AG04450 (cell line): ENCODE measurements at regions not wholly inside any gene's neighbourhood (a gene's known extent, or its start where the extent isn't known, plus 50 kb on each side); places are given as distances from the start of the nearest gene placed in this dataset.
A peak's percentile ranks its signal among the peaks of the same experiment; 100 is the strongest.

Source experiments
- CTCF ChIA-PET: fragments of 300-600, 350-600 bp; formaldehyde crosslinking; extraction: SDS; loops from one replicate; lab custom pipeline; 2022; ENCODE audit warnings: antibody characterized with exemption, inconsistent platforms; lab: Charles Lee
- POLR2A ChIA-PET: fragments of 350-600 bp; formaldehyde crosslinking; extraction: SDS; loops from one replicate; lab custom pipeline; 2021; ENCODE audit warnings: antibody characterized with exemption, inconsistent platforms; lab: Yijun Ruan, JAX
- DNase-seq: peaks from one replicate; pipeline ENCODE4 v3.0.0-alpha.2; 2011; ENCODE audit warnings: low read depth, low spot score
- H3K27ac ChIP-seq: one replicate; pipeline ENCODE4 v1.5.1; 2012; ENCODE audit warnings: low read depth, low read length, control low read depth
- H3K27me3 ChIP-seq: one replicate; pipeline ENCODE4 v1.6.0; 2012; ENCODE audit warnings: low read length; ENCODE audit not compliant: control insufficient read depth, insufficient read depth
- H3K4me3 ChIP-seq: 2 replicates; pipeline ENCODE4 v1.5.1; 2011; ENCODE audit warnings: mild to moderate bottlenecking, low read depth, low read length, control low read depth
- H3K9me3 ChIP-seq: 2 replicates; pipeline ENCODE4 v1.5.1; 2012; ENCODE audit warnings: low read length; ENCODE audit not compliant: control insufficient read depth, insufficient read depth
- CTCF ChIP-seq: IDR thresholded peaks from 2 replicates; pipeline ENCODE4 v1.5.1; 2011; ENCODE audit warnings: low read depth, low read length, control low read depth, inconsistent platforms

GRCh38 chr12:66035288-66035966 lies 95.1 kb downstream of the LLPH start:
- POLR2A ChIA-PET, result interaction anchor here (0.6 to 1.6 kb wide), 4 partner anchors 9 to 1246 kb away, joined by 3 to 6 read pairs (median 4); no protein-coding TSS in a partner anchor
- Histone ChIP-seq H3K27ac (no peak overlapping the region), H3K27me3 (no peaks in the 10 kb centered on the region), H3K4me3 (no peak overlapping the region), H3K9me3 (no peaks in the 10 kb centered on the region)
- CTCF ChIA-PET, result interaction anchor here (0.7 to 2.1 kb wide), 16 partner anchors 9 to 735 kb away, joined by 3 to 10 read pairs (median 4); no protein-coding TSS in a partner anchor
- DNase-seq, result no peak
- peak; percentile 52 for TF ChIP-seq CTCF

GRCh38 chr12:66033151-66033550 lies 97.4 kb downstream of the LLPH start:
- TF ChIP-seq CTCF, result no peak
- Histone ChIP-seq H3K27me3 (no peaks in the 10 kb centered on the region), H3K9me3 (no peaks in the 10 kb centered on the region), H3K27ac (no peak overlapping the region), H3K4me3 (no peak overlapping the region)
- ChIA-PET POLR2A (no interaction called here), CTCF (no interaction called here)
- no peak for DNase-seq

- ChIA-PET POLR2A (no interaction called here), CTCF (no interaction called here)
These were observed 97.8 kb downstream of the LLPH start for GRCh38 chr12:66032739-66033138.

GRCh38 chr12:66030217-66030781 lies 100.3 kb downstream of the LLPH start:
- POLR2A ChIA-PET, result interaction anchor here (0.5 kb wide), 1 partner anchor 441 kb away, joined by 4 read pairs; no protein-coding TSS in a partner anchor
- H3K27ac ChIP-seq, result no peak overlapping the region

More at GRCh38 chr12:66032739-66033138, 97.8 kb downstream of the LLPH start:
- no peak for DNase-seq
- no peak for TF ChIP-seq CTCF
- Histone ChIP-seq H3K9me3 (no peaks in the 10 kb centered on the region), H3K4me3 (no peak overlapping the region), H3K27ac (no peak overlapping the region), H3K27me3 (no peaks in the 10 kb centered on the region)

More at GRCh38 chr12:66030217-66030781, 100.3 kb downstream of the LLPH start:
- no peak for DNase-seq
- no peaks in the 10 kb centered on the region for H3K27me3 ChIP-seq
- CTCF ChIA-PET, result no interaction called here
- no peak for TF ChIP-seq CTCF
- no peaks in the 10 kb centered on the region for H3K9me3 ChIP-seq
- no peak overlapping the region for H3K4me3 ChIP-seq
